Hematopoietic multipotent progenitor cell treated with erythropoietin and hydrocortisone succinate and interleukin-3 and kit ligand, for 6 days (in vitro differentiated cells): ENCODE measurements at regions not wholly inside any gene's neighbourhood (a gene's known extent, or its start where the extent isn't known, plus 50 kb on each side); places are given as distances from the start of the nearest gene placed in this dataset.
"Not testable (repeated sequence)": the region's sequence is repeated elsewhere in the genome, so short reads cannot be mapped to it uniquely, and the experiment has no call there.

Experiments used
- DNase-seq: peaks from one replicate; pipeline ENCODE4 v3.0.0-alpha.2; 2015

DNA sequence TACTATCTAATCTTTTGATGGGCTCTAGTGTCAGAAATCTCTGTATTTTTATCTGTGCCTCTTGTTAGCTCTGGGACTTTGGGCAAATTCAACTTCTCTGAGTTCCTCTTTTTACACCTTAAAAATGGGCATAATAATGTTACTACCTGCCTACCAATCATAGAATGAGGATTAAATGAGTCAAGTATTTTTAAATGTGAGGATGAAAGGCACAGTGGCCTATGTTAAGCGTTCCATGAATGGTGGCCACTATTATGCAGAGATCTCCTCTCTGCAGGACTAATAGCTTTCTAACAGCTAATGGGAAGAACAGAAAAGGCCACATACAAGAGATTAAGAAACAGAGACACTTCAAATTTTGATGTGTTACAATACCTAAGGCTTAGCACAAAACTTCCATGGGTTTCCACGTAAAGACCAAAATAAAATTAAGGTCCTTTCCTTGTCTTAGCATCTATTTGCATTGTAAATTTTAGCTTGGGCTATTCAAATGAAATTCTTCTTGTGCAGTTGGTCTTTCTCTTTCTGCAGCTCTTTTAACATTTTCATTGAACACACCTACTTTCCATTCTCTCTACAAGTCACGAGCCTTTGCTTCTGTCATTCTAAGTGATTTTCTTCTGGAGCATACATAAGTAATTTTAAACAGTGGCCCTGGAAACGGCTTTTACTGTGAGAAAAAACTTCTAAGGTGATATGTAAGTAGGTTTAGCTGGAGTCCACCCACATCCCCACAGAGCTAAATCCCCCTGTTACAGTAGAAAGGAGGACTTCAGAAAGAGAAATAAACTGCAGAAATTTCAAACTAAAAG, 117.9 kb upstream of the MED14 start:
- no peak for DNase-seq

DNA sequence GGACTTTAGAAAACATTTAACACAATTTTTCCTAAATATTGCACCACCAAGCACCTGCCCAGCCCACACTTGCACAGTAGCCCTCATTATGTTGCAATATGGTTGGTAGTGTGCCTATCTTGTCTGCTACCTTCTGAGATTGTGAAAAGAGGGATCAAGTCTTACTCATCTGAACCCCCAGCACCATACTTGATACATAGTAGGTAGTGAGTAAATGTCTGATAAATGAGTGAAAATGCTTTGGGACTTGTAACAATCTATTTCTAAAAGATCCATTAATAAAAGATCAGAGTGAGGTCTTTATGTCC, 118.4 kb upstream of the MED14 start:
- DNase-seq = no peak

DNA sequence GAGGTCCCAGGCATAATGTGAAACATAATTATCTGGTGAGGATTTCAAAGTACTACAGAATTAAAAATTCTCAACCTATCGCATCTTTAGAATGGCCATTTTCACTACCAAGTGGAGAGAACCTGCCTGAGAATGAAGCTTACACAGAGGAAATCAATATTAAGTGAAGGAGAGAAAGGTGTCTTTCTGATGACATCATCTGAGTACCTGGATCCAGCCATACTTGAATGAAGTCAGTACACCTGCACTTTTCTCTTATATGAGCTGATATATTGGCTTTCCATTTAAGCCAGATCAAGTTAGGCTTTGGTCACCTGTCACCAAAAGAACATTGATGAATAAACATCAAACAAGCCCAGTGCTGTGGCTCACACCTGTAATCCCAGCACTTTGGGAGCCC, 118.9 kb upstream of the MED14 start:
- DNase-seq = no peak

DNA sequence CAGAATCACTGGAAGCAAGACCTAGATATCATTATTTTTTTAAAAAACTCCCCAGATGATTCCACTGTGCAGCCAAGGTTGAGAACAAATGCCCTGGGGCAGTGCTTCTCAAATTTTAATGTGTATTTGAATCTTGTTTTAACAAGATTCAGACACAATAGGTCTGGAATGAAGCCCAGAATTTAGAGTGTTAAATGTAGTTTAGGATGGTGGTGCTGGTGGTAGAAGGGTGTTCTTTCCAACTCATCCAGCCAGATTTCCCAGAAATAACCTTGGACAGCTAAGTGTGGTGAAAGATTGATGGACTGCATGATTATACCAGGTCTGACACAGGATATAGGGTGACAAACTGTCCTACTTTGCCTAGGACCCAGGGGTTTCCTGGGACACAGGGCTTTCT, 120.1 kb upstream of the MED14 start:
- DNase-seq = no peak

DNA sequence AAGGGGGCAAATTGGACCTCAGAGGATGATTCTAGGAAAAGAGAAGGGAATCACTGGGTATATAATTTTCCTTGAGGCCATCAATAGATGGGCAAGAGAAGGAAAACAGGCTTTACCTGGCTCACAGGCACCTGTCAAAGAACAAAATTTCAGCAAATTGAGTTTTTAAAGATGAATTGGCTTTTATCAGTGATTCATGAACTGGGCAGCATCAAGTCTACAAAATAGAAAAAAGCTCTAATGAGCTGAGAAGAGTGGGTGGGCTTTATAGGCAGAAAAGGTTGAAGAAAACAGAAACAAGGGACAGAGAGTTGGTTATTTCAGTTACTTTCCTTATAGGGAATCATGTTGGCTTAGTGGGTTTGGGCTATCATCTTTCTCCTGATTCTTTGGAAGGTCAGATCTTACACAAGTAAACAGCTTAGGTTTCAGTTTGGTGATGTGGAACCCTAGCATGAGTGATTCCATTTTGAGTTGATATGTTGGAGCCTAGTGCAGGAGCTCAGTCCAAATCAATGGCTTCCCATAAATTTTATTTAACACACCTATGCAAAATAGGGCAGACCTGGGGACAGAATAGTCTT, 120.7 kb upstream of the MED14 start:
- DNase-seq = no peak

DNA sequence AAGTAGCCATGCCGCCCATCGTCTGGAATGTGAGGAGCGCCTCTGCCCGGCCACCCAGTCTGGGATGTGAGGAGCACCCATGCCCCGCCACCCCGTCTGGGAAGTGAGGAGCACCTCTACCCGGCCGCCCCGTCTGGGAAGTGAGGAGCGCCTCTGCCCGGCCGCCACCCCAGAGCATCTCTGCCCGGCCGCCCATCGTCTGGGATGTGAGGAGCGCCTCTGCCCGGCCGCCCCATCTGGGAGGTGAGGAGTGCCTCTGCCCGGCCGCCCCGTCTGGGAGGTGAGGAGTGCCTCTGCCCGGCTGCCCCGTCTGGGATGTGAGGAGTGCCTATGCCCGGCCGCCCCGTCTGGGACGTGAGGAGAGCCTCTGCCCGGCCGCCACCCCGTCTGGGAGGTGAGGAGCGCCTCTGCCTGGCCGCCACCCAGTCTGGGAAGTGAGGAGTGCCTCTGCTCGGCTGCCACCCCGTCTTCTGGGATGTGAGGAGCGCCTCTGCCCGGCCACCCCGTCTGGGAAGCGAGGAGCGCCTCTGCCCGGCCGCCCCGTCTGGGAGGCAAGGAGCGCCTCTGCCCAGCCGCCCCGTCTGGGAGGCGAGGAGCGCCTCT, 126.7 kb upstream of the MED14 start:
- DNase-seq = not testable (repeated sequence)

DNA sequence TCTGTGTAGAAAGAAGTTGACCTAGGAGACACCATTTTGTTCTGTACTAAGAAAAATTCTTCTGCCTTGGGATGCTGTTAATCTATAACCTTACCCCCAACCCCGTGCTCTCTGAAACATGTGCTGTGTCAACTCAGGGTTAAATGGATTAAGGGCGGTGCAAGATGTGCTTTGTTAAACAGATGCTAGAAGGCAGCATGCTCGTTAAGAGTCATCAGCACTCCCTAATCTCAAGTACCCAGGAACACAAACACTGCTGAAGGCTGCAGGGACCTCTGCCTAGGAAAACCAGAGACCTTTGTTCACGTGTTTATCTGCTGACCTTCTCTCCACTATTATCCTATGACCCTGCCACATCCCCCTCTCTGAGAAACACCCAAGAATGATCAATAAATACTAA, 127.9 kb upstream of the MED14 start:
- DNase-seq = not testable (repeated sequence)

DNA sequence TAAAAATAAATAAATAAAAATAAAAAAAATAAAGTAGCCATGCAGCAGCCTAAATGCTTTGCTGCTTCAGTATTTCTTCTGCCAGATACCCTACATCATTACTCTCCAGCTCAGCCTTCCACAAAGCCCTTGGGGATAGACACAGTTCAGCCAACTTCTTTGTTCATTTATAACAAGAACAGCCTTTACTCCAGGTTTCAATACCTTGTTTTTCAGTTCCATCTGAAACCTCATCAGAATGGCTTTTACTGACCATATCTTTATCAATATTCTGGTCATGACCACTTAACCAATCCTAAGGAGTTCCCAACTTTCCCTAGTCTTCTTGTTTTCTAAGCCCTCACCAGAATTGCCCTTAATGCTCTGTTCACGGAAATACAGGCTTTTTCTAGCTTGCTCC, 128.3 kb upstream of the MED14 start:
- DNase-seq = no peak

DNA sequence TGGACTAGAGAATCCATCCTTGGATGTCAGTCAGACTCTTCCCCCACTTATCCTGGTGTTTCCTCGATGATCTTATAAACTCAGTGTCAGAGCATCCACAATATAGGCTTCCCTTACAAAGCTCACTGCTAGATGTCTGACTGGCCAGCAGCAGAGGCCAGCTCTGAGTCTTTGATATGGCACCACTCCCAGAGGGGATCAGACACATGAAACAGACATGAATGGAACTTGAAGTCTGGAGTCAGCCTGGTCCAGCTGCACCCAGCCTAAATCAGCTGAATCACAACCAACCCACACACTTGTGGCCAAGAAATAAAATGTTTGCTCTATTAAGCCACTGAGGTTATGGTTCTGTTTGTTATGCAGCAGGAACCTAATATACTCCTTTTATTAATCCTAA, 129.6 kb upstream of the MED14 start:
- no peak for DNase-seq

DNA sequence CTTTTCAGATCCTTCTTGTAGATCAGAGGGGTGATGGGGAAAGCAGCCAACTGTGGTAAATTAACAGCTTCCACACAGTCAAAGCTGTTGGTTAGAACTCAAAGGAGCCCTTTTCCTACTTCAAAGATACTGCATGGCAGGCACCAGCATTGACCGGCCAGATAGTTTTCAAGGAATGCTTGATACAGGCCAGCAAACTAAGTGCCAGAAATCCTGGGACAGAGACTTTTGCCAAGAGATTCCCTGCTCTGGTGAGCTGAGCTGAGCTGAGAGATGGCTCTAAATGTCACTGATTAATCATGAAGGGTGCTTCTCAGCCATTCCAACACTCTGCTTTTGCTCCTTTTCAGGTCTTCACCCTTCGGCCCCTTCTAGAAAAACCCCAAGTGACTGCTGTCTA, 131.6 kb upstream of the MED14 start:
- DNase-seq = no peak

DNA sequence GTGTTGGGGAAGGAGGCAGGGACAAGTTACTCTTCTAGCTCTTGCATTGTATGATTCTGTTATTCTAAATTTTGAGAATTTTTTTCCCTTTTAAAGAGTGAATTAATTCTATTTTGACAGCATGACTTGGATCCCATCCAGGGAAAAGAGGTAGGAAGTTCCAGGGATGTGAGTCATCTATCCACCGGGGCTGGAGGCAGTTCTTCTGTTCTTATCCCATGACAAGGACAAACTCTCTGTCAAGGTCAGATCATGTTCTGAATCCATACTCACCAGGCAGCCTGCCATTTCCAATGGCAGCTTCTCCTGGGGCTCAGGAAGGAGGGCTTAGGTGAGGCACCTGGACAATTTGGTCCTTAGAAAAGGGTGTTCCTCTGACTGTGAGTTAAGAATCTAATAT, 132.0 kb upstream of the MED14 start:
- DNase-seq = no peak

DNA sequence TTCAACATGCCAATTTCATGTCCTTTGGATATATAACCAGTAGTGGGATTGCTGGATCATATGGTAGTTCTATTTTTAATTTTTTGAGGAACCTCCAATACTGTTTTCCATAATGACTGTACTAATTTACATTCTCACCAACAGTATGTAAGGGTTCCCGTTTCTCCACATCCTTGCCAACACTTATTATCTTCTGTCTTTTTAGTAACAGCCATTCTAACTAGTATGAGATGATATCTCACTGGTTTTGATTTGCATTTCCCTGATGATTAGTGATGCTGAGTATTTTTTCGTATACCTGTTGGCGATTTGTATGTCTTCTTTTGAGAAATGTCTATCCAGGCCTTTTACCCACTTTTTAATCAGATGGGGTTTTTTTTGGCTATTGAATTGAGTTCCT, 133.5 kb upstream of the MED14 start:
- no peak for DNase-seq

DNA sequence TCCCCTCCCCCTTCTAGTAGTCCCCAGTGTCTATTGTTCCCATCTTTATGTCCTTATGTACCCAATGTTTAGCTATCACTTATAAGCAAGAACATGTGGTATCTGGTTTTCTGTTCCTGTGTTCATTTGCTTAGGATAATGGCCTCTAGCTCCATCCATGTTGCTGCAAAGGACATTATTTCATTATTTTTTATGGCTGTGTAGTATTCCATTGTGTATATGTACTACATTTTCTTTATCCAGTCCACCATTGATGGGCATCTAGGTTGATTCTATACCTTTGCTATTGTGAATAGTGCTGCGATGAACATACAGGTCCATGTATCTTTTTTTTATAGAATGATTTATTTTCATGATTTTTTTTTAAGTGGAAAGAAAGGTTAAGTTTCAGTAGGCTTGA, 135.6 kb upstream of the MED14 start:
- DNase-seq = not testable (repeated sequence)

DNA sequence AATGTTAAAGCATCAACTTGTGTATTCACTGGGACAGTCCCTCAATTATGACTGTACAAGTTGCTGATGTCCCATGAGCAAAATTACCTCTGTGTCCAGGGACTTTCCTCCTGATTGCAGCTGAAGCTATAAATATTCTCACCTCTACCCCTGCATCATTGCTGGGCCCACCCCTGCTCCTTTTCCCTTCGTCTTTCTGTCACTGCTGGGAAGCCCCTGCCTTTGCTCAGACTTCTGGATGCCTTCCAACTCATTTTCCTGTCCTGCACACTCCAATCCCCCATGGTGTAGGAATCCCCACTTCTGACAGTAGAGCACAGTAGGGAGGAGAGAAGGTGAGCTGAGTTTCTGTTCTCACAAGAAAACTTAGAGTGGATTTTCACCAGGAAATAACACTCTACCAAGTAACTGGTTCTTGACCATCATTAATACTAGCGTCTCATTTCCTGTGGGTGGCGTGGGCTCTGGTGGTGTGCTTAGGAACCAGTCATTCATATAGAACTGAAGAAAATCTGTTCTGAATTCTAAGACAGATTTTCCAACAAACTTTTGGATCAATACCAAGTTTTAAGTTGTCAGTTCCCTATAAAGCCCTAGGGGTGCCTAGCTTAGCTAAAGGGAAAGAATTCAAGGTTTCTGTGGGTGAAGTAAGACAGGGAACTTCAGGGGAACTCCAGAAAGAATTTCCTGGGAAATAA, 136.2 kb upstream of the MED14 start:
- DNase-seq = no peak

DNA sequence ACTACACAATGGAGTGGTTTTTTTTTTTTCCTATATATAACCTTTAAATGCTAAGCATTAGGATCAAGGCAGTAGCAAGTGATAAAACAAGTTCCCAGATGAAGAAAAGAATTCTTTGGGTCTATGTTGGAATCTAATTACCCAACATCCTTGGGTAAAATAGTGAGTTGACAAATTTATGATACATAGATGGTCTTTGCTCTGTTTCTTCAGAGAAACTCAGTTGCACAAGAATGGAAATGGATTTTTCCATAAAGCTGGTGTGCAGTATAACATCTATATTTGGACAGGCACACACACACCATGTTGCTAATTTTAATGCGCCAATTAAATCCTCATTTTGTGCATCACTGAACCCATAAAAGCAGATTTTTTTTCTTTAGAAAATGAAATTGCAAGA, 137.0 kb upstream of the MED14 start:
- no peak for DNase-seq

DNA sequence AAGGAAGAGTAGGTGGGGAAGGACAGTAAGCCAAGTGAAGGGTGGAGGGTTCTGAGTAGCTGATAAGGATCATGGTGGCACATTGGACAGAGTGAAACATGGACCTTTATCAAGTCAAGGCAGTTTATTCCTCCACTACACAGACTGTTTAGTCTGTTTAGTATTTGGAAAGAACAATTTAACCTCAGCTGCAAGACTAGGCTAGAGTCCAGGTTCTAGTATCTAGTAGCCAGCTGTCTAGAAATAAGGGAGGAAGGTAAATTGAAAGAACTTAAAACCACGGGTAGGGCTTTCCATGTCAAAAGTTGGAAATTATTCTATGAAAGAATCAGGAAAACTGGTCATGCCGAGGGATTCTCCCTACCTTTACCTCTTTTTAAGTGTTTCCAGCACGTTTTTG, 140.1 kb upstream of the MED14 start:
- no peak for DNase-seq

DNA sequence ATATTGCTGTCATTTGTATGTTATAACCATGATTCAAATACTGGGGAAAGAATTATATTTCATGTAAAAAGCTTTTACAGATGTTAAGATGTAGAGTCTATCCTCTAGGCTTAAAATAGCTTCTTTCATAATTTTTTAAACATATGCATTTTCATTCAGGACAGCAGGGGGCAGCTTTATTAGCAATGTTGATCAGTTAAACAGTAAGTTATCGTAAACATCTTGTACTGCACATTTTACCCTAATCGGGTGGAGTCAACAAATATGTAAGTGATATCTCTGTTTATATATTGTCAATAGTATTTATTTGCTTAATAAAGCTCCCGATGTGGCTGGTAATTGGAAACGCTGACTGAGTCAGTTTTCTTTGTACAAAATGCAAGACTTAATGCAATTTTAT, 142.5 kb upstream of the MED14 start:
- DNase-seq = peak; percentile 40

DNA sequence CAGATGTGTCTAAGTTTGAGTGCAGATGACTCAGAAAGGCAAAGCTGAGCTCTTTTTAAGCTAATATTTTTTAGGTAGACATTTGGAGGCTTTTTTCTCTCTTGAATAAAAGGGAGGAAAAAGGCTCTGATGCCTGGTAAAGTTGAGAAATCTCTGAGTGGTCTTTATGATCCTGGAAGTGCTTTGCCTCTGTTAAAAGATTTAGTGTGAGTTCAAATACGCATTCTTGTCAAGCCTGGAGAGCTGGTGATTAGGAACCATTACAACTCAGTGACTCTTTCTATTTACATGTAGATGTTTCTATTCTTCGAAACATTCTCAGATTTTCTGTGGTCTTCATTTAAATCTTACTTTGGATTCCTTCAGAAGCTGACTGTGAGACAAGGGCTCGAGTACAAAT, 143.4 kb upstream of the MED14 start:
- DNase-seq = no peak

DNA sequence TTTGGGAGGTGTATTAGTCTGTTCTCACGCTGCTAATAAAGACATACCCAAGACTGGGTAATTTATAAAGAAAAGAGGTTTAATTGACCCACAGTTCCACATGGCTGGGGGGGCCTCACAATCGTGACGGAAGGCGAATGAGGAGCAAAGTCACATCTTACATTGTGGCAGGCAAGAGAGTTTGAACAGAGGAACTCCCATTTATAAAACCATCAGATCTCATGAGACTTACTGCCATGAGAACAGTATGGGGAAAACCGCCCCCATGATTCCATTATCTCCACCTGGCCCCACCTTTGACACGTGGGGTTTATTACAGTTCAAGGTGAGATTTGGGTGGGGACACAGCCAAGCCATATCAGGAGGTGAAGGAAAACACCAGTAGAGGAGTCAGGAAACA, 143.8 kb upstream of the MED14 start:
- DNase-seq = not testable (repeated sequence)

DNA sequence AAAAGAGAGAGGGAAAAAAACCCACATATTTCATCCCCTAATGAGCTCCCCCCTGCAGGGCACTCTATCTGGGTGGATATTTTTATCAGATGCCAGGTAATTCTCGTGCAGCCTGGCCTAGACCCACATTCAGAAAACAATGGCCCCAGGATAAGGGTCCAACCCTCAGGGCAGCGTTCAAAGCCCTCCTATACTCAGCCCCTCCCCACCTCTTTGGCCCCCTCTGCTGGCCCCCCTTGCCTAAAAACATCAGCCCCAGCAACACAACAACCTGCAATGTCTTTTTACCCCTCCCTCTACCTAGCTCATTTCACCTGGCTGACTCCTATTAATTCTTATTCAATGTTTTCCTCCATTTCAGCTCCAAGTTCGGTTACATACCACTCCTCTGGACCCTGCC, 145.4 kb upstream of the MED14 start:
- no peak for DNase-seq

DNA sequence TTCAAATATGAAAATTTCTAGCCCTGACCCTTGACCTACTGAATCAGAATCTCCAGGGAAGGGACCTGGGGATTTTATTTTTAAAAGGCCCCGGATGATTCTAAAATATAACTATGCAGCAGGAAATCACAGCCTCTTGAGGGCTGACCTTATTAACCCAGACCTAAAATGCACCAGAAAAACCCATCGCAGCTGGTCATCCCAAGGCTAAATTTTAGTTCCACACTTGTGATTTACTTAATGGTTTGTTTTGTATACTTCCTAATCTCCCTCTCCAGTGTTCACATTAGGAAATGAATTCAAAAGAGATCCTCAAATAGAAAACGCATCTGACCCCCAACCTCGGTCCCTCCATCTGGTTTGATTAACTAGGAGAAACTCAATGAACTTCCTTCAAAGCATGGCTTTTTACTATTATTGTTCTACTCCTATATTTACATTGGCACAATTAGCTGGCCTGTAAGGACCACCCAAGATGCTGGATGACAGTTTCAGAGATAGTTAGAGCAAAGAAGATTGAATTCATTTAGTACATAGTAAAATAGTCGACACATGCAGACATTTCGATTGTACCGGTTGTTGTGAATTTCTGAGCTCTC, 147.8 kb upstream of the MED14 start:
- DNase-seq = no peak

DNA sequence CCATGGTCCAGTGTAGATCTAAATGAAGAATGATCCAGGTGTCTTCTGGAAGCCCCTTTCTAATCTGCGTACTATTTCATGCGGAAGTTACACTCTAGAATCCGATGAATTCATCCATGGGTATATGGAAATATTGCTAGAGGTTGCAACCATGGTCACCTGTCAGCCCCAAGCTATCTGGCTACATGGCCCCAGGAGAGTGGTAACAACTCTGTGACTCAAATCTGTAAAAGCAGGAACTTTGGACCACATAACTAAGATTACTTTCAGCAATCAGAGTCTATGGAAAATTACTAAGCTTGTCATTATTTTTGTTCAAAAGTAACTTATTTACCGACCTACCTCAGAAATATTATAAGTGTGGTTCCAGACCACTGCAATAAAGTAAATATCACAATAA, 150.6 kb upstream of the MED14 start:
- no peak for DNase-seq

DNA sequence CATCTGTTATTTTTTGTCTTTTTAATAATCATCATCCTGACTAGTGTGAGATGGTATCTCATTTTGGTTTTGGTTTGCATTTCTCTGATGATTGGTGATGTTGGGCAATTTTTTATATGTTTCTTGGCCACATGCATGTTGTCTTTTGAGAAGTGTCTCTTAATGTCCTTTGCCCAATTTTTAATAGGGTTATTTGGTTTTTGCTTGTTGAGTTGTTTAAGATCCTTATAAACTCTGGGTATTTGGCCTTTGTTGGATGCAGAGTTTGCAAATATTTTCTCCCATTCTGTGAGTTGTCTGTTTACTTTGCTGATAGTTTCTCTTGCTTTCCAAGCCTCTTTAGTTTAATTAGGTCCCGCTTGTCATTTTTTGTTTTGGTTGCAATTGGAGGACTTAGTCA, 152.1 kb upstream of the MED14 start:
- no peak for DNase-seq

DNA sequence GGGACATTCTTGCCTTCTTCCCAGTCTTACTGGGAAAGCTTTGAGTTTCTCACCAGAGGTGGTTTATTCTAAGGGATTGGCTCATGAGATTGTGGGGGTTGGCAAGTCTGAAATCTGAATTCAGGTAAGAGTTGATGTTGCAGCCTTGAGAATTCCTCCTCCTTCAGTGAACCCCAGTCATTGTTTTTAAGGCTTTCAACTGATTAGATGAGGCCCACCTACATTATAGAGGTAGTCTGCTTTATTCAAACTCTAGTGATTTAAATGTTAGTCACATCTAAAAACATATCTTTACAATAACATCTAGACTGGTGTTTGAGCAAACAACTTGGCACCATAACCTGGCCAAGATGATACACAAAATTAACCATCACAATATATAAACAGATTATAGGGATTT, 156.5 kb upstream of the MED14 start:
- DNase-seq = no peak
